GM12873 (cell line): ENCODE measurements at regions not wholly inside any gene's neighbourhood (a gene's known extent, or its start where the extent isn't known, plus 50 kb on each side); places are given as distances from the start of the nearest gene placed in this dataset.

ENCODE experiments used
- CTCF ChIP-seq: IDR thresholded peaks from 2 replicates; pipeline ENCODE4 v1.5.1; 2012; ENCODE audit warnings: low read depth, mild to moderate bottlenecking, moderate library complexity, low read length, control low read depth; ENCODE audit not compliant: insufficient read depth; ENCODE audit errors: missing control alignments

DNA sequence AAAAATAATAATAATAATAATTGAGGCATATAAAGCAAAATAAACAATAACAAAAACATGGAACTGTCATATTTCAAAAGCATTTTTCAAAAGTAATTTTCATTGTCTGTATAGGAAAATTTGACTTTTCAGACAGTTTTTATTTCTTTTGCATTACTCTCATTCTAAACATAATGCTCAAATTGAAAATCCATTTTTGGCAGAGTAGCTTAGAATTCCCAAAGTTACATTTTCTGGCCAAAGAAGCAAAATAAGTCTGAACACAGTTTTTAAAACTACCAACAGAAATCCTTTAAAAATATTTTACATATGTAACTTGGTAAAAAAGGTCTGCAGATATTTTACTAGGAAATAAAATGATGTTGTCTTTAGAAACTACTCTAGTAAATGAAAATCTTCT, 535.4 kb downstream of the ANKRD7 start:
- no peak for TF ChIP-seq CTCF

DNA sequence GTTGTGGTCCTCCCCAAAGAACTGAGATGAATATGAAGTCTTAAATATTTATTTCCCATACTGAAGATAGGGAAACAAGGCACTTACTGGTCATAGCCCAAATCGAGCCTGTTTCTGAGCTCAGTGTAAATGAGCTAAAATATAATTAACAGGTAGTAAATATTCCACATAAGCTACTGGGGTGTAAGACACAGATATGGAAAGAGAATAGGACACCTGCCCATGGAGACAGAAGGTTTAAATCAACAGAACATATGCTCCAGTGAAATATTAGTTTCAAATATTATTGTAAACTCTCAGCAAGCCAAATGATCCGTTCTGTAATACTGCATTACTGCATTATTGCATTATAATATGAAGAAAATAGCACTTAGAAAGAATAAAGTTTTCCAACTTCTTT, 537.9 kb downstream of the ANKRD7 start:
- TF ChIP-seq CTCF = no peak

- no peak for TF ChIP-seq CTCF
Measured at GRCh38 chr7:118764221-118764620, 539.7 kb downstream of the ANKRD7 start.

DNA sequence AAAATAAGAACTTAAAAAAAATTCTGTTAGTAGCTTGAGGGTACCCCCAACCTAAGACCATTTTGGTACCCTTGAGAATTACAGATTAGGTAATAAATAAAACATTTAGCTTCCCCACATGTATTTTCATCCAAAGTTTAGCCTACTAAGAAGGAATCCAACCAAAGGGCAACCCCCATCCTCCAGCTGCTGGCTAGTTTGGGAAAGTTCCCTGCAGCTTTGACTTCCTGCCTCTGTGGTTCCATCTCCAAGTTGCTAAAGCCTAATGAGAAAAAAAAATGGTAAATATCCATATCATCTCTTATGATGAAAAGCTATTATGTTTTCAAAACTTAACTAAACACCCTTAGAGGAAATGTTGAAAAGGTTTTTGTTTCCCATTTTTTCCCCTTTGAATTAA, 547.2 kb downstream of the ANKRD7 start:
- TF ChIP-seq CTCF = no peak

DNA sequence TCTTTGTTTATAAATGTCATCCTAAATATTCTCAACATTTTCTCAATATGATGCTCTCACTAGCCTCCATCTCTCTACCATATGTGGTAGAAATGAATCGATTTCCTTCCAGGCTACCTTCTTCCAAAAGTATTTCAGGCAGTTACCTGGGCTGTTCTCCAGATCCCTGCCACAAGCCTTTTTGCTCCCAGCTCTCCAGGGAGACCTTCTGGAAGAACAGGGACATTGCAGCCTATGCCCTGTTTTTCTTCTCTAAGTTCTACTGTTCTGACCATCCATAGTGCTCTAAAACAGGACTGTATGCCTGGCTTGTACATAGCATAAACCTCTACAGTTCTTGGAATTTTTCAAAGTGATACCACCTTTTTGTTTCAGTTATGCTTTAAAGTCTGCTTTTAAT, 552.8 kb downstream of the ANKRD7 start:
- no peak for TF ChIP-seq CTCF

- TF ChIP-seq CTCF = no peak
Measured at GRCh38 chr7:118792682-118793081, 568.2 kb downstream of the ANKRD7 start.

DNA sequence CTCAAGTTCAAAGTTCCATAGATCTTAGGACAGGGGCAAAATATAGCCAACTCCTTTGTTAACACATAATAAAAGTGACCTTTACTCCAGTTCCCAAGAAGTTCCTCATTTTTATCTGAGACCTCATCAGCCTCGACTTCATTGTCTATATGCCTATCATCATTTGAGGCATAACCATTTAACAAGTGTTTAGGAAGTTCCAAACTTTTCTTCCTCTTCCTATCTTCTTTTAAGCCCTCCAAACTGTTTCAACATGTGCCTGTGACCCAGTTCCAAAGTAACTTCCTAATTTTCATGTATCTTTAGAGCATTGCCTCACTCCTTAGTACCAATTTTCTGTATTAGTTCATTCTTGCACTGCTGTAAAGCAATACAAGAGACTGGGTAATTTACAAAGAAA, 569.1 kb downstream of the ANKRD7 start:
- TF ChIP-seq CTCF = no peak

GRCh38 chr7:118794419-118794818, 569.9 kb downstream of the ANKRD7 start:
- TF ChIP-seq CTCF = no peak
